K562 (cell line): ENCODE measurements at regions not wholly inside any gene's neighbourhood (a gene's known extent, or its start where the extent isn't known, plus 50 kb on each side); places are given as distances from the start of the nearest gene placed in this dataset.

Source experiments
- KAT7 ChIP-seq: sonication (generic); formaldehyde crosslinking; IDR thresholded peaks from 2 replicates; pipeline ENCODE4 v1.8.0; 2022; ENCODE audit warnings: missing genetic modification reagents, mild to moderate bottlenecking, borderline replicate concordance
- NFYB ChIP-seq: IDR thresholded peaks from 2 replicates; pipeline ENCODE4 v1.6.1; 2011; ENCODE audit warnings: mild to moderate bottlenecking, moderate library complexity; ENCODE audit not compliant: insufficient read length; ENCODE audit errors: extremely low read depth
- RBM22 ChIP-seq: fragments of 200-400 bp; formaldehyde crosslinking; IDR thresholded peaks from 2 replicates; pipeline ENCODE4 v1.6.1; 2018; ENCODE audit warnings: low read length, low read depth; ENCODE audit not compliant: poor library complexity, severe bottlenecking
- RERE ChIP-seq: sonication (generic); formaldehyde crosslinking; IDR thresholded peaks from 2 replicates; pipeline ENCODE4 v1.8.0; 2023; ENCODE audit warnings: missing genetic modification reagents, mild to moderate bottlenecking, borderline replicate concordance
- SIN3A ChIP-seq, 2 experiments: fragments of 150-350 bp in 1 of 2; IDR thresholded peaks; 2 replicates each; pipeline ENCODE4 v1.6.1; 2011 to 2016; ENCODE audit warnings: borderline replicate concordance in 2 of 2, low read depth in 2 of 2, low read length in 2 of 2, mild to moderate bottlenecking in 2 of 2, moderate library complexity in 2 of 2; ENCODE audit not compliant: control insufficient read depth in 1 of 2
- ZNF146 ChIP-seq: IDR thresholded peaks from one replicate; pipeline ENCODE4 v1.6.1; 2018; ENCODE audit warnings: missing compliant biosample characterization; ENCODE audit not compliant: unreplicated experiment
- ZNF175 ChIP-seq: fragments of 200-800 bp; sonication (Bioruptor generic); IDR thresholded peaks from 2 replicates; pipeline ENCODE4 v1.6.1; 2016; ENCODE audit warnings: low read depth, mild to moderate bottlenecking, missing genetic modification characterization, missing compliant biosample characterization
- TF ChIP-seq, protein P1 (sequence below), 2 experiments: fragments of 250-450 bp in 1 of 2; fragments of 450-650 bp in 1 of 2; sonication (Bioruptor Pico) in 1 of 2; IDR thresholded peaks; 2 replicates each; pipeline versions ENCODE4 v1.6.1 to v1.8.0; 2016 to 2021; ENCODE audit warnings: mild to moderate bottlenecking in 2 of 2, moderate library complexity in 2 of 2, missing compliant biosample characterization in 1 of 2, missing genetic modification characterization in 1 of 2
- TF ChIP-seq, protein P2 (sequence below), 3 experiments: IDR thresholded peaks in 2 of 3; conservative IDR thresholded peaks in 1 of 3; 2 replicates each; pipeline ENCODE4 v1.5.1; 2011 to 2012; ENCODE audit warnings: low read length in 3 of 3, mild to moderate bottlenecking in 3 of 3, control low read depth in 2 of 3, improper control_type of control experiment in 1 of 3, inconsistent platforms in 1 of 3, low read depth in 1 of 3, mixed read lengths in 1 of 3, moderate library complexity in 1 of 3; ENCODE audit not compliant: insufficient read depth in 2 of 3

GRCh38 chr13:104645786-104646185 lies 1579.6 kb upstream of the SLC10A2 start:
- TF ChIP-seq, protein P1, sequence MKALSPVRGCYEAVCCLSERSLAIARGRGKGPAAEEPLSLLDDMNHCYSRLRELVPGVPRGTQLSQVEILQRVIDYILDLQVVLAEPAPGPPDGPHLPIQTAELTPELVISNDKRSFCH (CRISPR knock-in tag; IDR thresholded peaks at IDR 0.05) = no peak
- TF ChIP-seq, protein P1 (tag; IDR thresholded peaks at IDR 0.05) = no peak
- TF ChIP-seq ZNF175 = no peak
- no peak for TF ChIP-seq SIN3A (IDR thresholded peaks at IDR 0.05; ENCODE audit: borderline replicate concordance in 2 of 2, control insufficient read depth in 1 of 2, low read depth in 2 of 2, low read length in 2 of 2)
- no peak for TF ChIP-seq ZNF146 (CRISPR knock-in tag)
- TF ChIP-seq, protein P2, sequence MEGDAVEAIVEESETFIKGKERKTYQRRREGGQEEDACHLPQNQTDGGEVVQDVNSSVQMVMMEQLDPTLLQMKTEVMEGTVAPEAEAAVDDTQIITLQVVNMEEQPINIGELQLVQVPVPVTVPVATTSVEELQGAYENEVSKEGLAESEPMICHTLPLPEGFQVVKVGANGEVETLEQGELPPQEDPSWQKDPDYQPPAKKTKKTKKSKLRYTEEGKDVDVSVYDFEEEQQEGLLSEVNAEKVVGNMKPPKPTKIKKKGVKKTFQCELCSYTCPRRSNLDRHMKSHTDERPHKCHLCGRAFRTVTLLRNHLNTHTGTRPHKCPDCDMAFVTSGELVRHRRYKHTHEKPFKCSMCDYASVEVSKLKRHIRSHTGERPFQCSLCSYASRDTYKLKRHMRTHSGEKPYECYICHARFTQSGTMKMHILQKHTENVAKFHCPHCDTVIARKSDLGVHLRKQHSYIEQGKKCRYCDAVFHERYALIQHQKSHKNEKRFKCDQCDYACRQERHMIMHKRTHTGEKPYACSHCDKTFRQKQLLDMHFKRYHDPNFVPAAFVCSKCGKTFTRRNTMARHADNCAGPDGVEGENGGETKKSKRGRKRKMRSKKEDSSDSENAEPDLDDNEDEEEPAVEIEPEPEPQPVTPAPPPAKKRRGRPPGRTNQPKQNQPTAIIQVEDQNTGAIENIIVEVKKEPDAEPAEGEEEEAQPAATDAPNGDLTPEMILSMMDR (IDR thresholded peaks at IDR 0.05 in 2 of 3, conservative IDR thresholded peaks at IDR 0.05 in 1 of 3; ENCODE audit: insufficient read depth in 2 of 3, low read depth in 1 of 3, low read length in 3 of 3) = no peak
- no peak for TF ChIP-seq KAT7
- no peak for TF ChIP-seq RBM22
- TF ChIP-seq NFYB = no peak
- TF ChIP-seq RERE (CRISPR knock-in tag) = no peak
